ENCODE measurements at regions not wholly inside any gene's neighbourhood (a gene's known extent, or its start where the extent isn't known, plus 50 kb on each side); places are given as distances from the start of the nearest gene placed in this dataset.

- no peak overlapping the region for H3K4me2 ChIP-seq (ENCODE audit: low read depth, low read length, poor library complexity, severe bottlenecking)
- no peak overlapping the region for H3K9ac ChIP-seq (ENCODE audit: low read depth, low read length, poor library complexity, severe bottlenecking)
- H3K9me2 ChIP-seq (replicated peaks; ENCODE audit: low read depth, low read length), result no peaks in the 10 kb centered on the region
- no peaks in the 10 kb centered on the region for H4K20me1 ChIP-seq (ENCODE audit: insufficient read depth, low read length, poor library complexity, severe bottlenecking)
- no peak for TF ChIP-seq EZH2phosphoT487 (IDR thresholded peaks at IDR 0.05; ENCODE audit: borderline replicate concordance)
- TF ChIP-seq CTCF (conservative IDR thresholded peaks at IDR 0.05; ENCODE audit: low read length), result no peak
- H3K79me2 ChIP-seq (ENCODE audit: insufficient read depth, low read length), result no peaks in the 10 kb centered on the region
- no peak overlapping the region for H2AFZ ChIP-seq (ENCODE audit: low read length)
- no peaks in the 10 kb centered on the region for H3K4me1 ChIP-seq (ENCODE audit: insufficient read depth, low read length, poor library complexity, severe bottlenecking)
- H3K4me3 ChIP-seq (ENCODE audit: low read length, poor library complexity, severe bottlenecking), result no peak overlapping the region
- no peaks in the 10 kb centered on the region for H3K36me3 ChIP-seq (ENCODE audit: insufficient read depth, low read length)
- no peaks in the 10 kb centered on the region for H3F3A ChIP-seq (ENCODE audit: low read depth)
- no peaks in the 10 kb centered on the region for H3K27me3 ChIP-seq (ENCODE audit: insufficient read depth, low read length, poor library complexity, severe bottlenecking)
- H3K9me3 ChIP-seq (ENCODE audit: insufficient read depth, low read depth, low read length), result no peaks in the 10 kb centered on the region
Measured at GRCh38 chr6:77038807-77039206, 424.5 kb downstream of the HTR1B start.

DNA sequence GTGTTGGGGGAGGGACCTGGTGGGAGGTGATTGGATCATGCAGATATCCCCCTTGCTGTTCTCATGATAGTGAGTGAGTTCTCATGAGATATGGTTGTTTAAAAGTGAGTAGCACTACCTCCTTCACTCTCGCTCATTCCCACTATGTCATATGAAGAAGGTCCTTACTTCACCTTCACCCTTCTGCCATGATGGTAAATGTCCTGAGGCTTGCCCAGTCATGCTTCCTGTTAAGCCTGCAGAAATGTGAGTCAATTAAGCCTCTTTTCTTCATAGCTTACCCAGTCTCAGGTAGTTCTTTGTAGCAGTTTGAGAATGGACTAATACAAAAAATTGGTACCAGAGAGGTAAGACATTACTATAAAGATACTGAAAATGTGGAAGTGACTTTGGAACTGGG, 425.9 kb downstream of the HTR1B start:
- Histone ChIP-seq H3K9me2 (replicated peaks; ENCODE audit: low read depth, low read length) (no peaks in the 10 kb centered on the region), H3K4me1 (ENCODE audit: insufficient read depth, low read length, poor library complexity, severe bottlenecking) (no peaks in the 10 kb centered on the region), H3K9me3 (ENCODE audit: insufficient read depth, low read depth, low read length) (no peaks in the 10 kb centered on the region), H3K79me2 (ENCODE audit: insufficient read depth, low read length) (no peaks in the 10 kb centered on the region), H3K36me3 (ENCODE audit: insufficient read depth, low read length) (no peaks in the 10 kb centered on the region), H3K4me2 (ENCODE audit: low read depth, low read length, poor library complexity, severe bottlenecking) (no peak overlapping the region), H3K4me3 (ENCODE audit: low read length, poor library complexity, severe bottlenecking) (no peak overlapping the region), H3K9ac (ENCODE audit: low read depth, low read length, poor library complexity, severe bottlenecking) (no peak overlapping the region), H3F3A (ENCODE audit: low read depth) (no peaks in the 10 kb centered on the region), H3K27me3 (ENCODE audit: insufficient read depth, low read length, poor library complexity, severe bottlenecking) (no peaks in the 10 kb centered on the region), H4K20me1 (ENCODE audit: insufficient read depth, low read length, poor library complexity, severe bottlenecking) (no peaks in the 10 kb centered on the region), H2AFZ (ENCODE audit: low read length) (no peak overlapping the region)
- TF ChIP-seq CTCF (conservative IDR thresholded peaks at IDR 0.05; ENCODE audit: low read length) (no peak), EZH2phosphoT487 (IDR thresholded peaks at IDR 0.05; ENCODE audit: borderline replicate concordance) (no peak)

- Histone ChIP-seq H3F3A (ENCODE audit: low read depth) (no peaks in the 10 kb centered on the region), H3K4me1 (ENCODE audit: insufficient read depth, low read length, poor library complexity, severe bottlenecking) (no peaks in the 10 kb centered on the region), H3K9me3 (ENCODE audit: insufficient read depth, low read depth, low read length) (no peaks in the 10 kb centered on the region), H3K9ac (ENCODE audit: low read depth, low read length, poor library complexity, severe bottlenecking) (no peak overlapping the region), H3K4me3 (ENCODE audit: low read length, poor library complexity, severe bottlenecking) (no peak overlapping the region), H3K36me3 (ENCODE audit: insufficient read depth, low read length) (no peaks in the 10 kb centered on the region), H4K20me1 (ENCODE audit: insufficient read depth, low read length, poor library complexity, severe bottlenecking) (no peaks in the 10 kb centered on the region), H3K79me2 (ENCODE audit: insufficient read depth, low read length) (no peaks in the 10 kb centered on the region), H3K27me3 (ENCODE audit: insufficient read depth, low read length, poor library complexity, severe bottlenecking) (no peaks in the 10 kb centered on the region), H3K9me2 (replicated peaks; ENCODE audit: low read depth, low read length) (no peaks in the 10 kb centered on the region), H3K4me2 (ENCODE audit: low read depth, low read length, poor library complexity, severe bottlenecking) (no peak overlapping the region), H2AFZ (ENCODE audit: low read length) (no peak overlapping the region)
- TF ChIP-seq CTCF (conservative IDR thresholded peaks at IDR 0.05; ENCODE audit: low read length), result no peak
- TF ChIP-seq EZH2phosphoT487 (IDR thresholded peaks at IDR 0.05; ENCODE audit: borderline replicate concordance), result no peak
Measured at GRCh38 chr6:77036400-77036799, 426.9 kb downstream of the HTR1B start.
